Keratinocyte (primary cell): ENCODE measurements at regions not wholly inside any gene's neighbourhood (a gene's known extent, or its start where the extent isn't known, plus 50 kb on each side); places are given as distances from the start of the nearest gene placed in this dataset.

ENCODE experiments used
- DNase-seq: peaks from one replicate; pipeline ENCODE4 v3.0.0-alpha.2; 2011; ENCODE audit warnings: low read depth, missing footprints, low spot score
- FAIRE-seq: peaks from 2 replicates; lab custom pipeline; 2011; peaks lifted over from hg19 to GRCh38; lab: Jason Lieb, UNC
- H2AFZ ChIP-seq: 2 replicates; pipeline ENCODE4 v1.6.0; 2012; ENCODE audit warnings: low read length, control low read depth, inconsistent platforms; ENCODE audit not compliant: control insufficient read depth
- H3K27ac ChIP-seq: 2 replicates; pipeline ENCODE4 v1.5.1; 2011; ENCODE audit warnings: low read length; ENCODE audit not compliant: control insufficient read depth, insufficient read depth
- H3K27me3 ChIP-seq: 3 replicates; pipeline ENCODE4 v1.6.0; 2011; ENCODE audit warnings: low read length; ENCODE audit not compliant: control insufficient read depth, insufficient read depth; ENCODE audit errors: extremely low read depth
- H3K36me3 ChIP-seq, 2 experiments: 2 replicates in 1 of 2; 3 replicates in 1 of 2; pipeline ENCODE4 v1.5.1; 2011; ENCODE audit warnings: low read length in 2 of 2, mild to moderate bottlenecking in 1 of 2; ENCODE audit not compliant: control insufficient read depth in 2 of 2, insufficient read depth in 2 of 2; ENCODE audit errors: extremely low read depth in 1 of 2
- H3K4me1 ChIP-seq: 3 replicates; pipeline ENCODE4 v1.5.1; 2011; ENCODE audit warnings: low read length; ENCODE audit not compliant: control insufficient read depth, insufficient read depth; ENCODE audit errors: extremely low read depth
- H3K4me2 ChIP-seq: 3 replicates; pipeline ENCODE4 v1.6.0; 2011; ENCODE audit warnings: low read depth, low read length; ENCODE audit not compliant: control insufficient read depth, insufficient read depth; ENCODE audit errors: extremely low read depth
- H3K4me3 ChIP-seq, 3 experiments: fragments of 200-600 bp in 1 of 3; sonication (generic) in 1 of 3; 2 replicates in 2 of 3; 3 replicates in 1 of 3; pipeline ENCODE4 v1.5.1; 2011 to 2016; ENCODE audit warnings: low read length in 3 of 3, mild to moderate bottlenecking in 3 of 3, control low read depth in 2 of 3, inconsistent platforms in 1 of 3, low read depth in 1 of 3, mixed read lengths in 1 of 3, mixed run types in 1 of 3, moderate library complexity in 1 of 3; ENCODE audit not compliant: control insufficient read depth in 2 of 3, insufficient read depth in 2 of 3; ENCODE audit errors: extremely low read depth in 1 of 3
- H3K79me2 ChIP-seq: 2 replicates; pipeline ENCODE4 v1.6.0; 2012; ENCODE audit warnings: low read length; ENCODE audit not compliant: control insufficient read depth, insufficient read depth
- H3K9ac ChIP-seq: 3 replicates; pipeline ENCODE4 v1.6.0; 2011; ENCODE audit warnings: low read length; ENCODE audit not compliant: control insufficient read depth, insufficient read depth; ENCODE audit errors: extremely low read depth
- H3K9me1 ChIP-seq: 3 replicates; pipeline ENCODE4 v1.6.0; 2011; ENCODE audit warnings: low read length; ENCODE audit not compliant: control insufficient read depth, insufficient read depth; ENCODE audit errors: extremely low read depth
- H3K9me3 ChIP-seq: 2 replicates; pipeline ENCODE4 v1.5.1; 2012; ENCODE audit warnings: low read depth, low read length; ENCODE audit not compliant: control insufficient read depth
- H4K20me1 ChIP-seq: 3 replicates; pipeline ENCODE4 v1.6.0; 2011; ENCODE audit warnings: low read length; ENCODE audit not compliant: control insufficient read depth, insufficient read depth; ENCODE audit errors: extremely low read depth
- CTCF ChIP-seq, 3 experiments: IDR thresholded peaks in 1 of 3; conservative IDR thresholded peaks in 1 of 3; optimal IDR thresholded peaks in 1 of 3; 2 replicates in 2 of 3; 3 replicates in 1 of 3; pipeline versions ENCODE3 to v1.5.1; 2011; ENCODE audit warnings: low read length in 3 of 3, mild to moderate bottlenecking in 3 of 3, moderate library complexity in 2 of 3, control low read depth in 1 of 3, inconsistent platforms in 1 of 3; ENCODE audit not compliant: insufficient read depth in 2 of 3; ENCODE audit errors: extremely low read depth in 1 of 3
- EZH2 ChIP-seq: IDR thresholded peaks from one replicate; pipeline ENCODE4 v1.6.1; 2012; ENCODE audit warnings: inconsistent platforms, mild to moderate bottlenecking, low read length, moderate library complexity
- dilution Hi-C: fragments of 300-500 bp; cut with MboI; formaldehyde crosslinking; loops from one replicate; pipeline ENCODE4 v1.7.0; 2020; ENCODE audit warnings: low sequenced_read_pairs; ENCODE audit not compliant: extremely low pct_ligation_motif_present

GRCh38 chr10:128213156-128213555 lies 86.9 kb upstream of the MKI67 start:
- Histone ChIP-seq H3K27me3 (no peaks in the 10 kb centered on the region), H3K36me3 (no peaks in the 10 kb centered on the region), H3K9me1 (no peaks in the 10 kb centered on the region), H3K4me2 (no peak overlapping the region), H3K4me3 (no peak overlapping the region), H2AFZ (no peak overlapping the region), H3K79me2 (no peaks in the 10 kb centered on the region), H3K9ac (no peak overlapping the region), H4K20me1 (no peaks in the 10 kb centered on the region), H3K9me3 (no peaks in the 10 kb centered on the region), H3K4me1 (no peaks in the 10 kb centered on the region), H3K27ac (no peak overlapping the region)
- dilution Hi-C loops: no loop called here
- DNase-seq (no peak), FAIRE-seq (no peak)
- TF ChIP-seq EZH2 (no peak), CTCF (optimal IDR thresholded peaks at IDR 0.05 in 1 of 3, IDR thresholded peaks at IDR 0.05 in 1 of 3, conservative IDR thresholded peaks at IDR 0.05 in 1 of 3; ENCODE audit: extremely low read depth in 1 of 3, insufficient read depth in 2 of 3, low read length in 3 of 3) (no peak)

GRCh38 chr10:128215733-128216132 lies 89.5 kb upstream of the MKI67 start:
- DNase-seq (no peak), FAIRE-seq (no peak)
- dilution Hi-C loops: no loop called here
- H3K4me2 ChIP-seq: no peak overlapping the region
- no peaks in the 10 kb centered on the region for H3K4me1 ChIP-seq
- TF ChIP-seq EZH2 (no peak), CTCF (optimal IDR thresholded peaks at IDR 0.05 in 1 of 3, IDR thresholded peaks at IDR 0.05 in 1 of 3, conservative IDR thresholded peaks at IDR 0.05 in 1 of 3; ENCODE audit: extremely low read depth in 1 of 3, insufficient read depth in 2 of 3, low read length in 3 of 3) (no peak)
- H2AFZ ChIP-seq: no peak overlapping the region
- no peaks in the 10 kb centered on the region for H3K9me1 ChIP-seq
- no peaks in the 10 kb centered on the region for H3K79me2 ChIP-seq
- H3K27ac ChIP-seq: no peak overlapping the region
- no peaks in the 10 kb centered on the region for H4K20me1 ChIP-seq
- no peaks in the 10 kb centered on the region for H3K36me3 ChIP-seq
- H3K27me3 ChIP-seq: no peaks in the 10 kb centered on the region
- no peak overlapping the region for H3K4me3 ChIP-seq
- H3K9ac ChIP-seq: no peak overlapping the region
- no peaks in the 10 kb centered on the region for H3K9me3 ChIP-seq
